Neural progenitor cell (in vitro differentiated cells): ENCODE measurements at regions not wholly inside any gene's neighbourhood (a gene's known extent, or its start where the extent isn't known, plus 50 kb on each side); places are given as distances from the start of the nearest gene placed in this dataset.

ENCODE experiments used
- DNase-seq: peaks from one replicate; pipeline ENCODE4 v3.0.0-alpha.2; 2016; ENCODE audit warnings: low spot score
- H2AFZ ChIP-seq: fragments of 200-600 bp; sonication (generic); replicated peaks from 2 replicates; pipeline ENCODE4 v1.6.1; 2016; ENCODE audit warnings: antibody characterized with exemption
- H3F3A ChIP-seq: fragments of 200-600 bp; sonication (generic); 2 replicates; pipeline ENCODE4 v1.6.1; 2016; ENCODE audit warnings: antibody characterized with exemption, low read depth
- H3K27ac ChIP-seq: fragments of 200-600 bp; sonication (generic); 2 replicates; pipeline ENCODE4 v1.5.1; 2016; ENCODE audit warnings: mild to moderate bottlenecking
- H3K27me3 ChIP-seq: fragments of 200-600 bp; sonication (generic); 2 replicates; pipeline ENCODE4 v1.6.1; 2016; ENCODE audit warnings: mild to moderate bottlenecking, moderate library complexity
- H3K36me3 ChIP-seq: fragments of 200-600 bp; sonication (generic); 2 replicates; pipeline ENCODE4 v1.5.1; 2016
- H3K4me1 ChIP-seq: fragments of 200-600 bp; sonication (generic); 2 replicates; pipeline ENCODE4 v1.6.1; 2016; ENCODE audit warnings: mixed run types
- H3K4me2 ChIP-seq: fragments of 200-600 bp; sonication (generic); 2 replicates; pipeline ENCODE4 v1.6.1; 2016
- H3K4me3 ChIP-seq: fragments of 200-600 bp; sonication (generic); 2 replicates; pipeline ENCODE4 v1.5.1; 2016
- H3K79me2 ChIP-seq: fragments of 200-600 bp; sonication (generic); 2 replicates; pipeline ENCODE4 v1.6.1; 2016; ENCODE audit warnings: low read depth
- H3K9ac ChIP-seq: fragments of 200-600 bp; sonication (generic); 2 replicates; pipeline ENCODE4 v1.6.1; 2016
- H3K9me3 ChIP-seq: fragments of 200-600 bp; sonication (generic); 2 replicates; pipeline ENCODE4 v1.5.1; 2016; ENCODE audit warnings: low read depth
- H4K20me1 ChIP-seq: fragments of 200-600 bp; sonication (generic); 2 replicates; pipeline ENCODE4 v1.6.1; 2016; ENCODE audit warnings: low read depth
- H3K27ac Mint-ChIP-seq: 3 replicates; pipeline ENCODE4 v1.8.0; 2021; ENCODE audit warnings: mixed read lengths
- H3K27me3 Mint-ChIP-seq: 2 replicates; pipeline ENCODE4 v1.8.0; 2022; ENCODE audit warnings: low read depth, mild to moderate bottlenecking, inconsistent platforms, moderate library complexity, mixed read lengths; ENCODE audit not compliant: insufficient read depth
- H3K36me3 Mint-ChIP-seq: 3 replicates; pipeline ENCODE4 v1.8.0; 2021; ENCODE audit warnings: mixed read lengths
- H3K4me1 Mint-ChIP-seq: 3 replicates; pipeline ENCODE4 v1.8.0; 2021; ENCODE audit warnings: mixed read lengths
- H3K4me3 Mint-ChIP-seq: 3 replicates; pipeline ENCODE4 v1.8.0; 2021; ENCODE audit warnings: mild to moderate bottlenecking, moderate library complexity, mixed read lengths
- H3K9me3 Mint-ChIP-seq: 3 replicates; pipeline ENCODE4 v1.8.0; 2020; ENCODE audit warnings: mixed read lengths
- CTCF ChIP-seq: fragments of 200-600 bp; sonication (generic); IDR thresholded peaks from 2 replicates; pipeline ENCODE4 v1.5.1; 2017; ENCODE audit warnings: antibody characterized with exemption, mild to moderate bottlenecking
- EZH2 ChIP-seq: fragments of 200-600 bp; sonication (generic); IDR thresholded peaks from 2 replicates; pipeline ENCODE4 v1.6.1; 2017; ENCODE audit warnings: antibody characterized with exemption, mild to moderate bottlenecking, moderate library complexity
- EZH2phosphoT487 ChIP-seq: fragments of 200-600 bp; sonication (generic); IDR thresholded peaks from 2 replicates; pipeline ENCODE4 v1.6.1; 2017; ENCODE audit warnings: antibody characterized with exemption

- TF ChIP-seq CTCF (no peak), EZH2phosphoT487 (no peak), EZH2 (no peak)
- Histone ChIP-seq H3K4me1 (peaks cover 10% of the 10 kb centered on the region), H3K79me2 (no peaks in the 10 kb centered on the region), H3K9me3 (no peaks in the 10 kb centered on the region), H3K4me3 (no peak overlapping the region), H3K9ac (no peak overlapping the region), H3K4me2 (peak overlapping the region; percentile 27), H4K20me1 (no peaks in the 10 kb centered on the region), H3K27me3 (peaks cover 86% of the 10 kb centered on the region), H3K27ac (no peak overlapping the region), H3F3A (peaks cover 7% of the 10 kb centered on the region), H3K36me3 (no peaks in the 10 kb centered on the region), H2AFZ (peak overlapping the region; percentile 17)
- Mint-ChIP-seq H3K9me3 (peaks cover 7% of the 10 kb centered on the region), H3K36me3 (no peaks in the 10 kb centered on the region), H3K27me3 (peaks cover 5% of the 10 kb centered on the region), H3K27ac (no peak overlapping the region), H3K4me1 (peaks cover 43% of the 10 kb centered on the region), H3K4me3 (peak overlapping the region; percentile 24)
- DNase-seq: peak; percentile 54
These were observed 57.6 kb upstream of the FZD10 start for GRCh38 chr12:130104571-130105106.

GRCh38 chr12:130109062-130109945 lies 53.0 kb upstream of the FZD10 start:
- H3K4me3 ChIP-seq: no peak overlapping the region
- peaks cover 9% of the 10 kb centered on the region for H3K27me3 Mint-ChIP-seq
- peaks cover 10% of the 10 kb centered on the region for H3K9me3 Mint-ChIP-seq

GRCh38 chr12:130110914-130111313 lies 51.4 kb upstream of the FZD10 start:
- Histone ChIP-seq H3K4me1 (no peaks in the 10 kb centered on the region), H3K27ac (no peak overlapping the region), H3F3A (no peaks in the 10 kb centered on the region), H3K4me2 (no peak overlapping the region), H3K9ac (no peak overlapping the region), H4K20me1 (no peaks in the 10 kb centered on the region), H3K4me3 (no peak overlapping the region), H2AFZ (no peak overlapping the region), H3K79me2 (no peaks in the 10 kb centered on the region), H3K36me3 (no peaks in the 10 kb centered on the region), H3K27me3 (peaks cover 45% of the 10 kb centered on the region), H3K9me3 (no peaks in the 10 kb centered on the region)
- no peaks in the 10 kb centered on the region for H3K36me3 Mint-ChIP-seq
- H3K4me3 Mint-ChIP-seq: no peak overlapping the region
- H3K27me3 Mint-ChIP-seq: peaks cover 9% of the 10 kb centered on the region
- peaks cover 38% of the 10 kb centered on the region for H3K4me1 Mint-ChIP-seq
- peaks cover 10% of the 10 kb centered on the region for H3K9me3 Mint-ChIP-seq
- TF ChIP-seq CTCF (no peak), EZH2phosphoT487 (no peak), EZH2 (no peak)
- no peak for DNase-seq
- H3K27ac Mint-ChIP-seq: no peak overlapping the region

More at GRCh38 chr12:130109062-130109945, 53.0 kb upstream of the FZD10 start:
- no peak overlapping the region for H3K27ac ChIP-seq
- no peaks in the 10 kb centered on the region for H3K36me3 ChIP-seq
- peaks cover 46% of the 10 kb centered on the region for H3K4me1 Mint-ChIP-seq
- H3K36me3 Mint-ChIP-seq: no peaks in the 10 kb centered on the region
- no peaks in the 10 kb centered on the region for H4K20me1 ChIP-seq
- H3K27ac Mint-ChIP-seq: no peak overlapping the region
- no peak for DNase-seq
- peaks cover 61% of the 10 kb centered on the region for H3K27me3 ChIP-seq
- H3F3A ChIP-seq: peaks cover 4% of the 10 kb centered on the region
- H3K79me2 ChIP-seq: no peaks in the 10 kb centered on the region
- TF ChIP-seq EZH2phosphoT487 (no peak), CTCF (no peak), EZH2 (no peak)
- H2AFZ ChIP-seq: no peak overlapping the region
- no peak overlapping the region for H3K9ac ChIP-seq
- H3K4me1 ChIP-seq: peaks cover 6% of the 10 kb centered on the region
- H3K9me3 ChIP-seq: no peaks in the 10 kb centered on the region
- no peak overlapping the region for H3K4me2 ChIP-seq
- peak overlapping the region; percentile 30 for H3K4me3 Mint-ChIP-seq
